Heart left ventricle (tissue), 16 donors: ENCODE measurements at regions not wholly inside any gene's neighbourhood (a gene's known extent, or its start where the extent isn't known, plus 50 kb on each side); places are given as distances from the start of the nearest gene placed in this dataset.

ENCODE experiments used
- ATAC-seq, 4 donors: fragments of 200-7000 bp; cut with Tn5 transposase; one replicate each; pipeline ENCODE4 v1.9.1; 2020 to 2022; ENCODE audit warnings: moderate library complexity in 4 of 4, mild to moderate bottlenecking in 3 of 4, moderate number of reproducible peaks in 1 of 4
- DNase-seq, 5 donors: peaks; one replicate each; pipeline ENCODE4 v3.0.0-alpha.2; 2020
- H3K27ac ChIP-seq, 12 donors: fragments of 200-600 bp; sonication (generic) in 4 of 12; one replicate each; pipeline versions ENCODE4 v1.5.0 to v1.8.0; 2016 to 2022; ENCODE audit warnings: mild to moderate bottlenecking in 2 of 12
- H3K27me3 ChIP-seq, 9 donors: fragments of 200-600 bp; sonication (generic) in 2 of 9; one replicate each; pipeline versions ENCODE4 v1.5.1 to v1.8.0; 2016 to 2022; ENCODE audit warnings: mild to moderate bottlenecking in 3 of 9
- H3K36me3 ChIP-seq, 9 donors: fragments of 200-600 bp; sonication (generic) in 2 of 9; one replicate each; pipeline versions ENCODE4 v1.5.0 to v1.8.0; 2018 to 2022; ENCODE audit warnings: mild to moderate bottlenecking in 2 of 9
- H3K4me1 ChIP-seq, 12 donors: fragments of 200-600 bp; sonication (generic) in 4 of 12; one replicate each; pipeline versions ENCODE4 v1.5.0 to v1.8.0; 2016 to 2022; ENCODE audit warnings: mild to moderate bottlenecking in 3 of 12
- H3K4me3 ChIP-seq, 12 donors: fragments of 200-600 bp; sonication (generic) in 4 of 12; one replicate each; pipeline versions ENCODE4 v1.5.0 to v1.8.0; 2017 to 2022; ENCODE audit warnings: mild to moderate bottlenecking in 9 of 12, moderate library complexity in 4 of 12
- H3K9me3 ChIP-seq, 12 donors: fragments of 200-600 bp; sonication (generic) in 4 of 12; one replicate each; pipeline versions ENCODE4 v1.5.0 to v1.8.0; 2016 to 2022; ENCODE audit warnings: mild to moderate bottlenecking in 1 of 12
- POLR2A ChIP-seq, 2 donors: fragments of 450-650 bp; IDR thresholded peaks; one replicate each; pipeline ENCODE4 v1.6.1; 2017; ENCODE audit warnings: antibody characterized with exemption in 2 of 2, mild to moderate bottlenecking in 2 of 2, moderate library complexity in 2 of 2
- WGBS, 4 donors: extraction: QIAGEN DNeasy Blood & Tissue Kit in 2 of 4; methylation state at CpG; one replicate each; pipeline versions ENCODE4 v1.1.5 to v1.1.7; 2013 to 2018; 5-methylcytosine and 5-hydroxymethylcytosine counted together
- intact Hi-C, 10 donors: fragments of 100-400 bp; cut with DNase I; formaldehyde crosslinking; loops; one replicate each; pipeline versions ENCODE4 v1.11.1 to v1.14.2; 2022
- TF ChIP-seq, protein P1 (sequence below), 12 donors: fragments of 200-600 bp; sonication (generic) in 4 of 12; IDR thresholded peaks; one replicate each; pipeline versions ENCODE4 v1.5.0 to v1.8.0; 2018 to 2022; ENCODE audit warnings: antibody characterized with exemption in 12 of 12, mild to moderate bottlenecking in 5 of 12
- donor health status: ischemic (EF 13 %, LVEDD 7.1; RV severe dilation, severe dysfunction).
- donor health status: healthy with polysubstance abuse.
- donor health status: DM: no; HTN: yes; CAD: no.
- donor health status: DM: no; HTN: no; CAD: no.
- donor health status: ischemic (EF 25% LVEDD 6.9; RV normal size, moderate dysfunction).
- donor health status: ischemic (EF 25% LVEDD 5.7; RV mildly dilated, moderate dysfunction).
- donor health status: healthy.
- donor health status: DM: yes; HTN: yes; CAD: no.
- donor health status: ischemic (EF 35%, LVEDD 5.7; RV mildly dilated, moderate dysfunction).
- donor health status: nonischemic (EF 11% LVEDD 7.7; RV severe dilation, severe dysfunction).
- donor health status: DM: yes; HTN: yes; CAD: no.
- donor health status: PGD.
- donor health status: ischemic (EF 29% LVEDD 5.4; RV normal size, mild dysfunction).
- donor health status: nonischemic (EF 23%, LVEDD 6.1; RV moderate dilation, normal function).

DNA sequence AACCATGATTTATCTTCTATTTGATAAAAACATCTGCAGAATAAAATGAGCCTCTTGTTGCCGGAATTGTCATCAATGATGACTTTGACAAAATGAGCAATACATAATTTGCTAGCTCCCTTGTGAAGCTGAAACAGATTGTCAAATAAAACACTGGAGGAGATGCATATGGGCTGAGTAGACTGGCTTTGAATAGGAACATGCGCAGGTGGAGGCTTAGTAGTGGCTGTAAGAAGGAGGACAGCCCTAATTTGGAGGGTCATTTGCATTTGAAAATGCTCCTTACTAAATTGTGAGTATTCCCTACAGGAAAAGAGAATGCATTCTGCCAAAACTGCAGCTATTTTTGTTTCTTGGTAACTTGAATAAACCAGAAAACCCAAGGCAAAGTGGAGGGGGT, 329.1 kb downstream of the PPARGC1A start:
- ATAC-seq, result no peak
- no peaks in the 10 kb centered on the region for H3K4me1 ChIP-seq
- H3K27ac ChIP-seq, result no peak overlapping the region
- no peaks in the 10 kb centered on the region for H3K36me3 ChIP-seq
- 88 to 94% (median 90%) methylated on average over 2 of the region's 2 CpGs for WGBS, 4 donors
- H3K9me3 ChIP-seq, result peaks cover 0 to 6% (median 0%) of the 10 kb centered on the region in 12 donors
- intact Hi-C loops, result no loop called here
- H3K27me3 ChIP-seq, result no peaks in the 10 kb centered on the region
- H3K4me3 ChIP-seq, result no peak overlapping the region
- TF ChIP-seq, protein P1, sequence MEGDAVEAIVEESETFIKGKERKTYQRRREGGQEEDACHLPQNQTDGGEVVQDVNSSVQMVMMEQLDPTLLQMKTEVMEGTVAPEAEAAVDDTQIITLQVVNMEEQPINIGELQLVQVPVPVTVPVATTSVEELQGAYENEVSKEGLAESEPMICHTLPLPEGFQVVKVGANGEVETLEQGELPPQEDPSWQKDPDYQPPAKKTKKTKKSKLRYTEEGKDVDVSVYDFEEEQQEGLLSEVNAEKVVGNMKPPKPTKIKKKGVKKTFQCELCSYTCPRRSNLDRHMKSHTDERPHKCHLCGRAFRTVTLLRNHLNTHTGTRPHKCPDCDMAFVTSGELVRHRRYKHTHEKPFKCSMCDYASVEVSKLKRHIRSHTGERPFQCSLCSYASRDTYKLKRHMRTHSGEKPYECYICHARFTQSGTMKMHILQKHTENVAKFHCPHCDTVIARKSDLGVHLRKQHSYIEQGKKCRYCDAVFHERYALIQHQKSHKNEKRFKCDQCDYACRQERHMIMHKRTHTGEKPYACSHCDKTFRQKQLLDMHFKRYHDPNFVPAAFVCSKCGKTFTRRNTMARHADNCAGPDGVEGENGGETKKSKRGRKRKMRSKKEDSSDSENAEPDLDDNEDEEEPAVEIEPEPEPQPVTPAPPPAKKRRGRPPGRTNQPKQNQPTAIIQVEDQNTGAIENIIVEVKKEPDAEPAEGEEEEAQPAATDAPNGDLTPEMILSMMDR (IDR thresholded peaks at IDR 0.05), result no peak
- TF ChIP-seq POLR2A (IDR thresholded peaks at IDR 0.05), result no peak
- DNase-seq, result no peak

DNA sequence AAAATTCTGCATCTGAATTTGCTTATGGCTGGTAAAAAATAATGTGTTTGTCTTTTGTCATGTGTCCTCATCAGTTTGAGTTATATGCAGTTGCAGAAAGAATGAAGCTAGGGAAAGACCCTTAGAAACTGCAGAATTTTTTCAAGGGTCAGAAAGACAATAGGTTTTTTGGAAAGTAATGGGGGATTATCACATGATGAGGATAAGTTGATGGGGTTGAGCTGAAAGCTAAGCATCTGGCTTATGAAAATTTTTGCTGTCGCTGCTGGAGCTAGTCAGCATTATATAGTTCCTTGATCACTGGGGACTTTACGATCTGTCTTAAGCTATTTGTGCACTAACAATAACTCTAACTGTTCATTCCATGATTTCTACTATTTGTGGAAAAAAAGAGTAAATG, 331.7 kb downstream of the PPARGC1A start:
- Histone ChIP-seq H3K9me3 (peaks cover 0 to 19% (median 12%) of the 10 kb centered on the region in 12 donors), H3K4me1 (no peaks in the 10 kb centered on the region), H3K27me3 (no peaks in the 10 kb centered on the region), H3K36me3 (no peaks in the 10 kb centered on the region), H3K27ac (no peak overlapping the region), H3K4me3 (no peak overlapping the region)
- 77 to 85% (median 79%) methylated on average over 2 of the region's 2 CpGs for WGBS, 4 donors
- TF ChIP-seq, protein P1 (IDR thresholded peaks at IDR 0.05), result no peak
- TF ChIP-seq POLR2A (IDR thresholded peaks at IDR 0.05), result no peak
- intact Hi-C loops, result no loop called here
- DNase-seq (no peak), ATAC-seq (no peak)

DNA sequence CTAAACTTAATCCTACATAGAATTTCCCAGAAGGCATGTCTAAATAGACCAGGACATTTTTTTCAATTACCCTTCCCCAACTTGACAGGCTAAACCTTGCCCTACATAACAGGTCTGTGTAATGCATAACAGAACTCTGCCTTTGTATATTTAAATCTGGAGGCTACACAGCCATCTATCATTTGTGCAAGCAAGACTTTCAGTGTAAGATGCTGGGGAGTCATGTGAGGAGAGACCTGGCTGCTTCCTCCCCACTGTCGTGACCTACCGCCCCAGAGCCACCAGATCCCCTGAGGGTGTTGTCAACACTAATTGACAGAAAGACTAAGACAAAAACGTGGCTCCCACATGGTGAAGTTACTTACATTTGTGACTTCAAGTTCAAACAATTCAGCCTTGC, 342.2 kb downstream of the PPARGC1A start:
- H3K27ac ChIP-seq, result no peak overlapping the region
- H3K4me1 ChIP-seq, result no peaks in the 10 kb centered on the region
- WGBS, 4 donors, result 47 to 62% (median 58%) methylated on average over 3 of the region's 3 CpGs
- no peaks in the 10 kb centered on the region for H3K27me3 ChIP-seq
- no peaks in the 10 kb centered on the region for H3K36me3 ChIP-seq
- intact Hi-C loops, result no loop called here
- TF ChIP-seq, protein P1 (IDR thresholded peaks at IDR 0.05), result no peak
- no peak for TF ChIP-seq POLR2A (IDR thresholded peaks at IDR 0.05)
- peaks cover 0 to 4% (median 0%) of the 10 kb centered on the region in 12 donors for H3K9me3 ChIP-seq
- no peak for DNase-seq
- H3K4me3 ChIP-seq, result no peak overlapping the region
- no peak for ATAC-seq

DNA sequence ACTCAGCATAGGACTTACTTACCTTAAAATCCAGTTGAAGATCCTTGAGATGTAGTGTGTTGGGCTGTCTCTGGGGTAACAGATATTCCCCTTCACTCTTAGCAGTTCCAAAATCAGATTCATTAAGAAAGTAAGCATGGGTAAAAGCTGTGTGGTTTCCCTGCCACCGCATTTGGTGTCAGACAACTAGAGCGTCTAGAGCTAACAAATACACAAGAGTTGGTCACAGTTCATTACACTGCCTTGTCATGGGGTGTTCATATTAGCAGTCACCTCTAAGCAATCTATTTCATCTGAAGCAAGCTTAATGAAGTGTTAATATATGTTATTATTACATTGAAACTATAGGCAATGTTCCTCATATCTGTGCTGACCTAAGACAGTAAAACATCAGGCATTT, 342.8 kb downstream of the PPARGC1A start:
- H3K27me3 ChIP-seq, result no peaks in the 10 kb centered on the region
- no peak overlapping the region for H3K4me3 ChIP-seq
- WGBS, 4 donors, result 90 to 95% (median 91%) methylated on average over 2 of the region's 2 CpGs
- H3K4me1 ChIP-seq, result no peaks in the 10 kb centered on the region
- peaks cover 0 to 3% (median 0%) of the 10 kb centered on the region in 12 donors for H3K9me3 ChIP-seq
- TF ChIP-seq POLR2A (IDR thresholded peaks at IDR 0.05), result no peak
- TF ChIP-seq, protein P1 (IDR thresholded peaks at IDR 0.05), result no peak
- no peaks in the 10 kb centered on the region for H3K36me3 ChIP-seq
- H3K27ac ChIP-seq, result no peak overlapping the region
- ATAC-seq (no peak), DNase-seq (no peak)
- intact Hi-C loops, result no loop called here
